ENCODE measurements at regions not wholly inside any gene's neighbourhood (a gene's known extent, or its start where the extent isn't known, plus 50 kb on each side); places are given as distances from the start of the nearest gene placed in this dataset.

GRCh38 chr12:92089559-92089958, 56.1 kb downstream of the BTG1 start:
- DNase-seq, result no peak

DNA sequence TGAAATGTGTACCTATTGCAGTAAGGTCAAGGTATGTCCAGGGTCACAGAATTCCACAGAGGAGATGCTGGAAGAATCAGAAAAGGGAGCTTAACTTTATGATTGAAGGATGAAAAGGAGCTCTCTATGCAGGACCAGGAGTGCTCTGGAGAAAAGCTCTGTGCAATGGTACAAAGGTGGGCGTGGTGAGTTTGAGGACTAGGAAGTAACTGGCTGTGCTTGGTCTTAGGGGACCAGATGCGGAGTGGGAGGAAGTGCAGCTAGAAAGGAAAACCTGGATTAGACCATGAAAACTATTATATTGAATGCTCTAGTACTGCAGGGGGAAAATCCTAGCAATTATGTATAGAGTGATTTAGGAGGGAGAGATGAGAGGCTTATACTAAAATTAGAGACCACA, 56.8 kb downstream of the BTG1 start:
- no peak for DNase-seq

- DNase-seq, result no peak
These were observed 60.0 kb downstream of the BTG1 start for GRCh38 chr12:92085736-92086040.

GRCh38 chr12:92085040-92085735, 60.5 kb downstream of the BTG1 start:
- DNase-seq, result no peak

- no peak for DNase-seq
These were observed 64.7 kb downstream of the BTG1 start for GRCh38 chr12:92080911-92081285.

- DNase-seq, result no peak
These were observed 66.6 kb downstream of the BTG1 start for GRCh38 chr12:92079054-92079385.

- no peak for DNase-seq
These were observed 67.2 kb downstream of the BTG1 start for GRCh38 chr12:92078167-92079053.

- DNase-seq, result no peak
These were observed 68.1 kb downstream of the BTG1 start for GRCh38 chr12:92077530-92077929.

GRCh38 chr12:92076101-92076500, 69.5 kb downstream of the BTG1 start:
- DNase-seq, result no peak

GRCh38 chr12:92075425-92075914, 70.2 kb downstream of the BTG1 start:
- DNase-seq, result peak; percentile 62

DNA sequence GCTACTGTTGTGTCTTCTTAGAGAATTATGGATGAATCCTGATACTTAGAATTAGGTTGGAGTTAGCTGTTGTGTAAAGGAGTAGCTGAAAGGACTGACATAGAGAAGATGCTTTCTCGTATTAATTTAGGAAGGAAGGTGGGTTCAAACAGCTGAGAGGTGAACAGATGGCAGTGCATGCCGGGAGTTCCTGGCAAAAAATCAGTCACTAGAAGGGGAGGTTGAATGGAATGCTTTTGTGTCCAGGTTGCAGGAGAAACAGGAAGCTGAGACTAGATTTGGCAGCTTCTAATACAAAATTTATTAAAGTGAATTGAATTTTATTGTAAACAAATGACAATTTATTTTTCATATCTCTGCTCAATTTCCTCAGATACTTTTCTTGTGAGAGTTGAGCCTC, 70.8 kb downstream of the BTG1 start:
- peak; percentile 9 for DNase-seq

DNA sequence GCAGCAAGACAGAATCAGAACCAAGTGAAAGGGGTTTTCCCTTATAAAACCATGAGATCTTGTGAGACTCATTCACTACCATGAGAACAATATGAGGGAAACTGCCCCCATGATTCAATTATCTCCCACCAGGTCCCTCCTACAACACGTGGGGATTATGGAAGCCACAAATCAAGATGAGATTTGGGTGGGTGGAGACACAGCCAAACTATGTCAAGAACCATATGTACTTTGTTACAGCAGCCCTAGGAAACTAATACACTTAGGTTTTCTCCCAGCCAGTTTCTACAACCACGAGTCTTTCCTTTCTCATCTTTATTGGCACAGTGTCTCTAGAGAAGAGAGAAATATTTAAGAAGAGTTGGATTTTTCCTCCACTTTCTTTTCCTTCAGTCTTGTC, 72.6 kb downstream of the BTG1 start:
- DNase-seq, result no peak

DNA sequence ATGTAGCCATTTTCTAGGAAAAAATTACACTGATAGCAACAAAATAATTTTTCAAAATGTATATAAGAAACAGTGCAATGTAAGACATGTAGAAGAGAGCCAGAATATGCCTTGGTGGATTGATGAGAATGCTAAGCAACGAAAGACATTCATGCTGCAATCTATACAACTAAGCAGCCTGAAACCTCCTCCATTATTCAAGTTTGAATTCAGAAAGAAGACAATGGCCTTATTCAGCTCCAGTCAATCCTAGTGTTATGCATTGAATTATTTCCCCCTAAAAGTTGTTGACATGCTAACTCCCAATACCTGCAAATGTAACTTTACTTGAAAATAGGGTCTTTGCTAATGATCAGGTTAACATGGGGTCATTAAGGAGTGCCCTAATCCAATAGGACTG, 73.5 kb downstream of the BTG1 start:
- no peak for DNase-seq

- no peak for DNase-seq
These were observed 74.7 kb downstream of the BTG1 start for GRCh38 chr12:92070864-92071445.

DNA sequence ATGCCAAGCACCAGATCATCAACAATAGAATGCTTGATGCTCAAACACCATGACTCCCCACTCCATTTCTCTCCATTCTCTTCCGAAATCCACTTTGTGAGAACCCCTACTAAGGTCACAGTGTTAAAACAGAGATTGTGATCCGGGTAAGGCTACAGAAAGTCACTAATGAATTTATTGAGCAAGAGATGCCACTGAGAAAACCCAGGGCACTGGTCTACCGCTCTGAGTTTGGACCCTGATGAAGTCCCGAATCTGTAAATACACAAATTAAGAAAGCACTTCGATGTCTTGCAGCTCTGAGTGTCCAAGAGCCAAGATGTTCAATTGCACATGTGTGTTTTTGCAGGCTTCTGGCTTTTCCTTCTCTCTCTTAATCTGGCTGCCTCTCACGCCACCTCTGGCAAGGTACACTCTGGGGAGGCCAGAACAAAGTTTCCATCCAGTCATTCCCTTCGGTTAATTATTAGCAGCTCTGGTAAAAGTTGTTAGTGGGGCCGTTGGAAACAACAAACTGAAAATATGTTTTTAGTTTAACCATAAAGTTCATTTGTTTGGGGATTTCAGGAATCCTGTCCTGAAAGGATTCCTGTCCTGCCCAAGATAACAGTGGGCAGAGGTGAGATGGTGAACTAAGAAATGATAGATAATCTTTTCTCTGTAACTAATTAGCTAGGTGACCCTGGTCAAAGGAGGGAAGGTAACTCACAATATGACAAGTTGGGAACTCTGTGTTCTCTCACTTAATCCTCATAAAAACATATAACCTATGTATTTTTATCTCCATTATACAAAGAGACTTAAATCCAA, 75.4 kb downstream of the BTG1 start:
- DNase-seq, result no peak

- DNase-seq, result no peak
These were observed 77.2 kb downstream of the BTG1 start for GRCh38 chr12:92068459-92068858.

GRCh38 chr12:92065639-92066038, 80.0 kb downstream of the BTG1 start:
- no peak for DNase-seq

GRCh38 chr12:92065018-92065499, 80.6 kb downstream of the BTG1 start:
- no peak for DNase-seq

GRCh38 chr12:92064422-92064821, 81.2 kb downstream of the BTG1 start:
- no peak for DNase-seq

DNA sequence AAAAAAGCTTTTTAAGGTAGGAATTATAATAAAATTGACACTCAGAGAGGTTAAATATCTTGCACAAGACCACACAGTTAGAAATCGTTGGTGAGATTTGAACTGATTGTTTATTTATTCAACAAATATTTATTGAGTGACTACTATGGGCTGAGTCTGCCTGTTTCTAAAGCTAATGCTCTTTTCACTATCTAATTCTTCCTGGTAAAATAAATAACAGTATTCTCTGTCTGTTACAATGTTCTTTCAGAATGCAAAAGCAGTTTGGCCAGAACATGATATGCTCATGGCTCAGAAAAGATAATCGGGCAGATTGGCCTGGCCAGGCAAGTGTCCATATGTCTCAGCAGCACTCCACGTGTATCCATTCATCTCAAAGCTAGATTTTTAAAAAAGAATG, 82.0 kb downstream of the BTG1 start:
- DNase-seq, result no peak

DNA sequence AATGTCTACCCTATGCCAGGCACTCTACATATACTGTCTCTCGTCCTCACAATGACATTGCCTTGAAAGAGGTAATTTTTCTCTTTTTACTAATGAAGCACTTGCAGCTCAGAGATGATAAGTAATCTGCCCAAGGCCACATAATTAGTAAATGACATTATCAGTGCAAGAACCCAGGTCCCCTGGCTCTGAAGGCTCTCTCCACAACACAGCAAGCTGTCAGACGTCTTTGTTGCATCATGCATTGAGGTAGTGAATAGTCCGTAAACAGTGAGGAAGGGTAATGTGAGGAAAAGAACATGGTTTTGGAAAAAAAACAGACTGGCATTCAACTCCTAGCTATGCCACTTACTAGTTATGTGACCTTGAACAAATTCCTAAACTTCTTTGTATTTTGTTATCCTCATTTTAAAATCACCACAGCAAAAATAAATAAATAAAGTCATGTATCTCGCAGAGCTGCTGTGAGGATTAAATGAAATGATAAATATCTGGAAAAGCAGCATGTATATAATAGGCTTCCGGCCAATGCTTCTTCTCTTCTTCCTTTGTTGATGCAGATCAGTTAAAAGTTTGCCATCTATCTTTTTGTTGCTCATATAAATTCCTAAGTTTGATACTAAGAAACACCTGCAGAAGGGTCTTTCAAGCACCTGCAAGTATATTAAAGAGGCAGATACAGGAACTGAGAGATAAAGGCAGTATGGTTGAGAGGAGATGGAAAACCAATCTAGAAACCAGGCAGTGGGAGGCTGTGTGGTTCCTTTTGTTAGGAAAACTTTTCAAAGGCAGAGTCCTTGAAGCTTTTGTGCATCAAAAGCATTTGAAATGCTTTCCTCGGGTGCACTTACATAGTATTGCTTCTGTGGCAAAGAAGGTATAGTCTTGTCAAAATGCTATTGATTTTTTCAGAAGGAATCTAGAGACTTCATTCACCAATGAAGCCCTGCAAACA, 82.8 kb downstream of the BTG1 start:
- DNase-seq, result no peak

DNA sequence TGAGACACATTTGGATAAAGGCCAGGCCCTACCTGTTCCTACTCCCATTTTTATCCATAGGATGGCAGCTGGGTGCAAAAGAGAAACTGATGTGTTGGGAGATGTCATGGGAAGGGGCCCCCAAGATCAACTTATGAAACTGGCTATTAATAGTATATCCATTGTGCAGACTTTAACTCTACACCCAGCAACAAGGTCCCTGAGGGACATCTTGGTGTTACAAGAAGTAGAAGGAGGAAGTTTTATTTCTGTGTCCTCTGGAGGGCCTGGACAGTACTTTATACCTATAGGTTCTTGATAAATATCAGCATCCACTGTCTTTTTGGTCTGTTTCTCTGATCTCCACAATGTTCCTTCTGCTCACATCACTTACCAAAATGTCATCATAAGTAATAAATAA, 84.6 kb downstream of the BTG1 start:
- no peak for DNase-seq

All from retina (tissue), 1 donor.